ENCODE measurements at regions not wholly inside any gene's neighbourhood (a gene's known extent, or its start where the extent isn't known, plus 50 kb on each side); places are given as distances from the start of the nearest gene placed in this dataset.

DNA sequence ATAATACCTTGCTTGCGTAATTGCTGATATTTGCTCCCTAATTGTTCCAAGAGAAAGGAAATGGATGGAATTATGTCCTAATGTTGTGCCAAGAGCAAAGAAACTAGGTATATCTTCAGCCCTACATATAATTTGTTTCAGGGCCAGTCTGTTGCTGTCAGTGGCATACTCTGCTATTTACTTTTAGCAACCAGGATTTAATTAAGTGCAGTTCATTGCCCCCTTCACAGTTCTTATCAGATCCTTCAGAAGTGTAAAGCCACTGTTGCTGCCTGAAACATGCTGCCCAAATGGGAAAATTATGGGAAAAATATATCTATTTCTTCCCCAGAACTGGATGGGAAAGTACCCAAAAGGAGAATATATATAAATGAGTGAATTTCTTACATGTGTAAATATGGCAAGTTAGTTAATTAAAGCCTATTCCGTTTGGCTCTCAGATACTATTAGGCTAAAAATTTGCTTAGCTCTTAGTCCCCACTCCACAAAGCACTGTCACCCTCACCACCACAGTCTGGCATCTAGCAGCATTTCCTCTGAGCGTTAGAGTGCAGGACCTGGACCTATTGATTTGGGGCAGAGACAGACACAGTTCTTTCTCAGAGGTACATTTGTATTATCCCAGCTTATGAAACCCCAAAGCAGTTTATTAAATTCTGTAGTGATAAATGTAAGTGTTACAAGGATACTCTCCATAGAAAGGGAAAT, 72.8 kb upstream of the DTNA start:
- no peak for FAIRE-seq
- TF ChIP-seq TAF1 (IDR thresholded peaks at IDR 0.05; ENCODE audit: borderline replicate concordance, low read depth, low read length): no peak
- TF ChIP-seq POLR2A (IDR thresholded peaks at IDR 0.05; ENCODE audit: low read depth, low read length): no peak
- TF ChIP-seq POLR2AphosphoS5 (IDR thresholded peaks at IDR 0.05; ENCODE audit: low read depth, low read length): no peak
- DNase-seq (ENCODE audit: insufficient read length): no peak

DNA sequence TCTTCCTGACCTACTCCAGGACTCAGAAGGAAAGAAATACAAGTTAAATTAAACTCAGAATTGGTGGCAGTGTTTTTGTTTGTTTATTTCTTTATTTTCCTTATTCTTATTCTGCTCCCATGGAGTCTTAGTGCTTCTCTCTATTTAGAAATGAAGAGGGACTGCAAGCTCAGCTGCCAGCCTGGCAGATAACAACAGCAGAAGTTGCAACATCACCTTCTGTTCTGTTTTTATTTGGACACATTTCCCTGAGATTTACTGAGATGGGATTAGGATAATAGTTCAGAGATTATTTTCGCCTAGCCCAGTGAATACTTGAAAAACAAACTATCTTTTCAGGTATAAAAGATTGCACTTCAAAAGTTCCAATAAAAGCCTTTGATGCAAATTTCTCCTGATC, 70.4 kb upstream of the DTNA start:
- no peak for FAIRE-seq
- DNase-seq (ENCODE audit: insufficient read length): no peak
- TF ChIP-seq TAF1 (IDR thresholded peaks at IDR 0.05; ENCODE audit: borderline replicate concordance, low read depth, low read length) (no peak), POLR2A (IDR thresholded peaks at IDR 0.05; ENCODE audit: low read depth, low read length) (no peak), POLR2AphosphoS5 (IDR thresholded peaks at IDR 0.05; ENCODE audit: low read depth, low read length) (no peak)

DNA sequence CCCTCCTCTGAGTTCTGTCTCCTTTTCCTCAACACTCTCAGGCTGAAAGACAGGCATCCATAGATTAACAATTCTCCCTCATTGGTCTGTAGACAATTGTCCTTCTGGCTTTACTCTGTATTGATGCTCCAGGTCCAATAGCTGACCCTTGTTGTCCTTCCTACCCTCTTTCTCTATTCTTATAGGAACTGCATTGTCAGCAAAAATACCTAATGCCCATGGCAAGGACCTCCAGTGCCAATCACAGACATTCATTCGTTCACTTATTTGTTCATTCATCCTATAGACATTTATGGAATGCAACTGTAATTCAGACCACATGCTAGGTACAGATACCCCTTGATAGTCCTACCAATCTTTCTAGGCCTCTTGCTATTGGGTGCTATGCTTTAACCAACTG, 69.8 kb upstream of the DTNA start:
- FAIRE-seq: no peak
- TF ChIP-seq POLR2A (IDR thresholded peaks at IDR 0.05; ENCODE audit: low read depth, low read length) (no peak), TAF1 (IDR thresholded peaks at IDR 0.05; ENCODE audit: borderline replicate concordance, low read depth, low read length) (no peak), POLR2AphosphoS5 (IDR thresholded peaks at IDR 0.05; ENCODE audit: low read depth, low read length) (no peak)
- DNase-seq (ENCODE audit: insufficient read length): no peak

DNA sequence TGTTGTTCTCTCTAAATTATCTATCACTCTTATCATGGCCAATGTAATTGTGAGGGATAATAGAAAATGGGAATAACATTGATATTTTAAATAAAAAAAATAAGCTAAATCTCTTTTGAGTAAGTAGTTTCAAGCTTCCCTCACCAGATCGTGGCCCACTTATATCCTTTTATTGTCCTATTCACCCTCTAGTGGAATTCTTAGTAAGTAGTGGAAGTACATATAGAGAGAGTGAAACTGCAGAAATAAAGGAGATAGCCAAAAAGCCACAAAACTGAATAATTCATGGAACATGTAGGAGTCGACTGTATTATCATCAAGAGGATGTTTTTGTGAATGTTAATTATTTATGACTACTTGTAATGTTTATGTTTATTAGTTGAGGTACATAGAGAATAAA, 66.1 kb upstream of the DTNA start:
- no peak for DNase-seq (ENCODE audit: insufficient read length)
- no peak for TF ChIP-seq POLR2A (IDR thresholded peaks at IDR 0.05; ENCODE audit: low read depth, low read length)
- no peak for TF ChIP-seq TAF1 (IDR thresholded peaks at IDR 0.05; ENCODE audit: borderline replicate concordance, low read depth, low read length)
- no peak for TF ChIP-seq POLR2AphosphoS5 (IDR thresholded peaks at IDR 0.05; ENCODE audit: low read depth, low read length)
- no peak for FAIRE-seq

DNA sequence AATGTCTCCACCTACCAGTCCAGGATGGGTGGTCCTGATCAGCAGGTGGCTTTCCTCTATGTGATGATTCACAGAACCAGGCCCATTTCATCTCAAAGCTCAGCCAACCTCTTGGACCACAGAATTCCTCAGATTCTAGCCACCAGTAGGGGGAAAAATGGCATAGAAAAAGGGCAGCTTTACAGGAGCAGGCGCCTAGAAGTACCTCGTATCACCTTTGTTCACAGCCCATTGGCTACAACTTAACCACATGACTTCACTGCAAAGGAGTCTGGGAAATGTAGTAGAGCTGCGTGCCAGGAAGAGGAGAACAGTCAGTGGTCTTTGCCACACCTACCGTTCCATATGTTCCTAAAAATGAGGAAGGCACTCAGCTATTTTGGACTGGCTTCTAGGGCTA, 62.8 kb upstream of the DTNA start:
- FAIRE-seq: no peak

DNA sequence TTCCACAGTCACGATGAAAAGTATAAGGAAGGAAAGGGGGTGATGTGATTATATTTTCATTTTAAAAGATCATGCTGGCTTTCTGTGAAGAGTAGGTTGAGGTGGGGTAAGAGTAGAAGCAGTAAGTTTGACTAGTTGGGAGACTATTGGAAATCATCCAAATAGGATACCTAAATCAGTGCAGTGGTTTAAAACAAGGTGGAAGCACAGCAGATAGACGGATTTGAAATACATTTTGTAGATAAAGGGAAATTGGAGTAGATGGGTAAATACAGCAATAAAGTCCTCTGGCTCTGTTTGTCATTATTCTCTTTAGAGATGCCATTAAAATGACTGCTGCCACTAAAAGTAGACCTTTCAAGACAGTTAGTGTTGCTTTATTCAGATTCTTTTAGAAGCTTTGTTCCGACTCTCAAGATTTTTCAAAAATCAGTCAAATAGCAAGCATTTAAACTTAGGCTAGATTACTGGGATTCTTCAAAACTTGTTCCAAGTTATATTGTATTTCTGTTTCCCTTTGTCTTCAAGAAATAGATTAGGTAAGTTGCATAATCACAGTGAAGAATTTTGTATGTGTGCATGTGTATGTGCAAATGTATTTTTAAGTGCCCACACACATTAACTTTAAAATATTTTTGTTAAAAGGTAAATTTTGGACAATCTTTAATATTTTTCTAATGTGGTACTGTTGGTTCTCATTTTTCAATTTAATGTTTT, 61.7 kb upstream of the DTNA start:
- TF ChIP-seq POLR2A (IDR thresholded peaks at IDR 0.05; ENCODE audit: low read depth, low read length): no peak
- no peak for TF ChIP-seq TAF1 (IDR thresholded peaks at IDR 0.05; ENCODE audit: borderline replicate concordance, low read depth, low read length)
- TF ChIP-seq POLR2AphosphoS5 (IDR thresholded peaks at IDR 0.05; ENCODE audit: low read depth, low read length): no peak
- no peak for FAIRE-seq
- DNase-seq (ENCODE audit: insufficient read length): no peak

More for the DNA sequence above, 62.8 kb upstream of the DTNA start:
- no peak for TF ChIP-seq POLR2AphosphoS5 (IDR thresholded peaks at IDR 0.05; ENCODE audit: low read depth, low read length)
- TF ChIP-seq POLR2A (IDR thresholded peaks at IDR 0.05; ENCODE audit: low read depth, low read length): no peak
- TF ChIP-seq TAF1 (IDR thresholded peaks at IDR 0.05; ENCODE audit: borderline replicate concordance, low read depth, low read length): no peak
- no peak for DNase-seq (ENCODE audit: insufficient read length)

DNA sequence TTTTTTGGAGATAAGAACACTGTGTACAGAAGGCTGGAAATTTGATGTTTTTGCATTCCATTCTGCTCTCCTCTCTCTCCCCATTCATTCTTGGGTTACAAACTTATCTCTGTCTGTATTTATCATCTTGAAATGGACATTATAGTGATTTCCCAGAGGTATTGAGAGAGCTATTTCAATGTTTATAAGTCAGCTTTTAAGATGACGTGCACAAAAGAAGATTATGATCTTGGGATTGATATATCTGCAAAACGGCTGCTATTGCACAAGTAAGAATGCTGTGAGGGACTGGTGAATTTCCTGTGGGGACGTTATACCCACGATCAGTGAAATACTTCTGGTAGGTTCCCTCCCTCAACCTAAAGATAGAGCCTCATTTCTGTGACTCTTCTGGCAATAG, 61.0 kb upstream of the DTNA start:
- DNase-seq (ENCODE audit: insufficient read length) (no peak), FAIRE-seq (no peak)
- TF ChIP-seq TAF1 (IDR thresholded peaks at IDR 0.05; ENCODE audit: borderline replicate concordance, low read depth, low read length): no peak
- no peak for TF ChIP-seq POLR2A (IDR thresholded peaks at IDR 0.05; ENCODE audit: low read depth, low read length)
- TF ChIP-seq POLR2AphosphoS5 (IDR thresholded peaks at IDR 0.05; ENCODE audit: low read depth, low read length): no peak

DNA sequence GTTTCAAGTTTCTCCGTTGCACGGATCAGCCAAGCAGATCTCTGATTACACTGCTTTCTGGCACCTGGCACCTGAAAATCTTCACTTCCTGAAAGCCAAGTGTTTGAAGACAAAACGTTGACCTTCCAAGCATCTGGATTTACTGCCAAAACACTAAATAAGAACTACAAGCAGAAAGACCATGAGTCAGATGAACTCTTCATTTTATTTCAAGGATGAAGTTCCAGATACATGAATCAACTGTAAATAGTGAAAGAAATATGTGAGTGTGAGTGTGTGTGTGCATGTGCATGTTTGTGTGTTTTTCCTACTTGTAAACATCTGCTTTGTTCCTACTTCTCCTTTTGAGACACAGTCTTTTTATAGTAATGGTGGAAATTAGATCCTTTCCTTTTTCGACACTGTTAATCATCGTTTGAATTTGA, 60.0 kb upstream of the DTNA start:
- FAIRE-seq: no peak
- no peak for TF ChIP-seq TAF1 (IDR thresholded peaks at IDR 0.05; ENCODE audit: borderline replicate concordance, low read depth, low read length)
- no peak for TF ChIP-seq POLR2AphosphoS5 (IDR thresholded peaks at IDR 0.05; ENCODE audit: low read depth, low read length)
- no peak for TF ChIP-seq POLR2A (IDR thresholded peaks at IDR 0.05; ENCODE audit: low read depth, low read length)
- DNase-seq (ENCODE audit: insufficient read length): no peak

DNA sequence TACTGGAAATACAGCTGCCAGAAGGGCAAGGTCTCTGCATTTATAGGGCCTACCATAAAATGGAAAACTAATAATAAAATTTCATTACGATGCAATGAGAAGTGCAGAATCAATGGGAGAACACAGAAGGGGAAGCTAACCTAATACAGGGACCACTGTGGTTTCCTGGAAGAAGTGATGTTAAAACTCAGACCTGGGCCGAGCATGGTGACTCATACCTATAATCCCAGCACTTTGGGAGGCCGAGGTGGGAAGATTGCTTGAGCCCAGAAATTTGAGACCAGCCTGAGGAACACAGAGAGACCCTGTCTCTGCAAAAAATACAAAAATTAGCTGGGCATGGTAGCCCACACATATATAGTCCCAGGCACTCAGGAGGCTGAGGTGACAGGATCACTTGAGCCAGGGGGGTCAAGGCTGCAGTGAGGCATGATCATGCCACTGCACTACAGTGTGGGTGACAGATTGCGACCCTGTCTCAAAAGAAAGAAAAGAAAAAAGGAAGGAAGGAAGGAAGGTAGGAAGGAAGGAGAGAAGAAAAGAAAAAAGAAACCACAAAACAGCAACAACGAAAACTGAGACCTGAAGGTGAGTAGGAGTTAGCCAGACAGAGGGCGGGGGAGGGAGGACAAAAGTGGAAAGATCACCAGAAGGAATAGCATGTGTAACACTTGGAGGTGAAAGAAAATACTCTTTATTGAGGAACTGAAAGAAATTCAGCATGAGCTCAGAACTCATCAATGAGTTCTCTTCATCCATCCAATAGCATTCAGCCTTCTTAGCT, 58.3 kb upstream of the DTNA start:
- TF ChIP-seq POLR2AphosphoS5 (IDR thresholded peaks at IDR 0.05; ENCODE audit: low read depth, low read length) (no peak), TAF1 (IDR thresholded peaks at IDR 0.05; ENCODE audit: borderline replicate concordance, low read depth, low read length) (no peak), POLR2A (IDR thresholded peaks at IDR 0.05; ENCODE audit: low read depth, low read length) (no peak)
- no peak for DNase-seq (ENCODE audit: insufficient read length)
- no peak for FAIRE-seq

DNA sequence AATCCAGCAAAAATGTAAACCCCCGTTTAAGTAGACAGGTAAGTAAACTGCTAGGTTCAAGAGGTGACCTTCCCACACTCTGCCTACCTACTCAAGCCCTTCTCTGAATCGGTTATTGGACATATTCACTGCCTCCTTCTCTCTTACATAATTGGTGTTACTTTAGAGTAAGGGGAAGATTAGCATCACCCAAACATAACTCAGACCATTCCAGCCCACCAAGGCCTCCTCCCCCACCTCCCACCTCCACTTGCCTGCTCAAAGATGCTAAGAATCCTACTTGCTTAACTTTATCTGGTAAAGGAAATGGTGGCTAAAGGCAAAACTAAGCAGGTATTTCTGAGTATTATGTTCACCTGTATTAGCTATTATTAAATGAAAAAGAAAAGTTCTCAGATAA, 55.0 kb upstream of the DTNA start:
- TF ChIP-seq POLR2A (IDR thresholded peaks at IDR 0.05; ENCODE audit: low read depth, low read length) (no peak), POLR2AphosphoS5 (IDR thresholded peaks at IDR 0.05; ENCODE audit: low read depth, low read length) (no peak), TAF1 (IDR thresholded peaks at IDR 0.05; ENCODE audit: borderline replicate concordance, low read depth, low read length) (no peak)
- DNase-seq (ENCODE audit: insufficient read length) (no peak), FAIRE-seq (no peak)

DNA sequence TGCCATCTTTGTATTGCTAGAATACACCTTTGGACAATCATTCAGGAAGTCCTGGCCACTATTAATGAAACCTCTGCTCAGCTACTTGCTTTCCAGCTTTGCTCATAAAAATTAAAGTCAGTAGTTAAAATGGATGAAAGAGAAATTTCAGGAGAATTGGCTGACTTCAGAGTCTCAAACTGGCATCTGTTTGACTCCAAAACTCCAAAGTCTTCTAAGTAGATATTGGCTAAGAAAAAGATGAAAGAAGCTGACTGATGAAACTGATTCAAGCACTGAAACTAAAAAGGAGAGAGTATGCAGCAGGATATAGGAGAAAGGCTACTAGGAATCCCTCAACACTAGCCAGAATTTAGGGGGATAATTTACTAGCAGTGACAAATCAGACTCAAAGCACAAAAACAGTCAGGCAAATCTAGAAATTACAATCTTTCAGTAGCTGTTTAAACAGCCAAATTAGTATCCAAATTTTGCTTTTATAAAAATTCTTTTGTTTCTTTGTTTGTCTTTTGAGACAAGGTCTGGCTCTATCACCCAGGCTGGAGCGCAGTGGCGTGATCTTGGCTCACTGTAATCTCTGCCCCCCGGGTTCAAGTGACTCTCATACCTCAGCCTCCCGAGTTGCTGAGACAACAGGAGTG, 52.1 kb upstream of the DTNA start:
- no peak for TF ChIP-seq POLR2AphosphoS5 (IDR thresholded peaks at IDR 0.05; ENCODE audit: low read depth, low read length)
- no peak for TF ChIP-seq TAF1 (IDR thresholded peaks at IDR 0.05; ENCODE audit: borderline replicate concordance, low read depth, low read length)
- TF ChIP-seq POLR2A (IDR thresholded peaks at IDR 0.05; ENCODE audit: low read depth, low read length): no peak
- FAIRE-seq (no peak), DNase-seq (ENCODE audit: insufficient read length) (no peak)

Data from GM12892 (cell line).